Smooth muscle cell (in vitro differentiated cells): ENCODE measurements at regions not wholly inside any gene's neighbourhood (a gene's known extent, or its start where the extent isn't known, plus 50 kb on each side); places are given as distances from the start of the nearest gene placed in this dataset.

Experiments
- DNase-seq: peaks from one replicate; lab custom pipeline; 2025; ENCODE audit not compliant: unreplicated experiment; lab: John Stamatoyannopoulos, UW
- H2AFZ ChIP-seq: fragments of 200-600 bp; sonication (generic); 2 replicates; pipeline ENCODE4 v1.6.0; 2016; ENCODE audit warnings: antibody characterized with exemption, low read depth, mild to moderate bottlenecking
- H3F3A ChIP-seq: fragments of 200-600 bp; sonication (generic); 2 replicates; pipeline ENCODE4 v1.6.0; 2017; ENCODE audit warnings: antibody characterized with exemption, low read depth
- H3K27ac ChIP-seq: fragments of 200-600 bp; sonication (generic); 2 replicates; pipeline ENCODE4 v1.5.1; 2016; ENCODE audit warnings: low read depth, mild to moderate bottlenecking
- H3K27me3 ChIP-seq: fragments of 200-600 bp; sonication (generic); 2 replicates; pipeline ENCODE4 v1.6.1; 2016; ENCODE audit warnings: low read depth, mild to moderate bottlenecking
- H3K36me3 ChIP-seq: fragments of 200-600 bp; sonication (generic); 2 replicates; pipeline ENCODE4 v1.5.1; 2016; ENCODE audit warnings: low read depth
- H3K4me1 ChIP-seq: fragments of 200-600 bp; sonication (generic); 2 replicates; pipeline ENCODE4 v1.5.1; 2016; ENCODE audit warnings: low read depth
- H3K4me2 ChIP-seq: fragments of 200-600 bp; sonication (generic); 2 replicates; pipeline ENCODE4 v1.6.0; 2016; ENCODE audit warnings: mild to moderate bottlenecking
- H3K4me3 ChIP-seq: fragments of 200-600 bp; sonication (generic); 2 replicates; pipeline ENCODE4 v1.5.1; 2016; ENCODE audit warnings: mild to moderate bottlenecking
- H3K79me2 ChIP-seq: fragments of 200-600 bp; sonication (generic); 2 replicates; pipeline ENCODE4 v1.6.0; 2016; ENCODE audit warnings: low read depth, mild to moderate bottlenecking
- H3K9ac ChIP-seq: fragments of 200-600 bp; sonication (generic); 2 replicates; pipeline ENCODE4 v1.6.0; 2016; ENCODE audit warnings: low read depth
- H3K9me3 ChIP-seq: fragments of 200-600 bp; sonication (generic); replicated peaks from 2 replicates; pipeline ENCODE4 v1.5.1; 2016; ENCODE audit warnings: low read depth
- H4K20me1 ChIP-seq: fragments of 200-600 bp; sonication (generic); 2 replicates; pipeline ENCODE4 v1.6.0; 2016; ENCODE audit warnings: low read depth
- CTCF ChIP-seq: fragments of 200-600 bp; sonication (generic); IDR thresholded peaks from 2 replicates; pipeline ENCODE4 v1.5.1; 2017; ENCODE audit warnings: borderline replicate concordance, mild to moderate bottlenecking, antibody characterized with exemption; ENCODE audit not compliant: insufficient read depth, poor library complexity, severe bottlenecking
- WGBS: methylation state at CpG from one replicate; pipeline ENCODE4 v1.1.7; 2016; ENCODE audit warnings: low lambda C conversion rate; 5-methylcytosine and 5-hydroxymethylcytosine counted together

GRCh38 chrX:131723646-131724045 lies 179.8 kb downstream of the OR13H1 start:
- peaks cover 4% of the 10 kb centered on the region for H3K36me3 ChIP-seq

GRCh38 chrX:131724292-131724691 lies 180.4 kb downstream of the OR13H1 start:
- H2AFZ ChIP-seq = no peak overlapping the region
- H3K79me2 ChIP-seq = no peaks in the 10 kb centered on the region
- no peaks in the 10 kb centered on the region for H4K20me1 ChIP-seq
- H3K4me2 ChIP-seq = no peak overlapping the region
- H3F3A ChIP-seq = no peaks in the 10 kb centered on the region
- no peak for DNase-seq
- no peaks in the 10 kb centered on the region for H3K27me3 ChIP-seq
- H3K9ac ChIP-seq = no peak overlapping the region
- 70% methylated on average over 2 of the region's 2 CpGs for WGBS
- no peak overlapping the region for H3K4me3 ChIP-seq
- no peak overlapping the region for H3K27ac ChIP-seq
- TF ChIP-seq CTCF = no peak
- H3K4me1 ChIP-seq = no peaks in the 10 kb centered on the region
- H3K36me3 ChIP-seq = peaks cover 4% of the 10 kb centered on the region
- H3K9me3 ChIP-seq = no peaks in the 10 kb centered on the region

More at GRCh38 chrX:131723646-131724045, 179.8 kb downstream of the OR13H1 start:
- no peak overlapping the region for H3K4me2 ChIP-seq
- no peaks in the 10 kb centered on the region for H3K27me3 ChIP-seq
- no peak for DNase-seq
- no peaks in the 10 kb centered on the region for H4K20me1 ChIP-seq
- H3K9me3 ChIP-seq = no peaks in the 10 kb centered on the region
- no peak for TF ChIP-seq CTCF
- no peak overlapping the region for H3K4me3 ChIP-seq
- no peaks in the 10 kb centered on the region for H3K4me1 ChIP-seq
- H2AFZ ChIP-seq = no peak overlapping the region
- H3K9ac ChIP-seq = no peak overlapping the region
- no peaks in the 10 kb centered on the region for H3K79me2 ChIP-seq
- H3F3A ChIP-seq = no peaks in the 10 kb centered on the region
- no peak overlapping the region for H3K27ac ChIP-seq
- 51% methylated on average over 1 of the region's 1 CpG for WGBS

GRCh38 chrX:131725001-131725654 lies 181.3 kb downstream of the OR13H1 start:
- H3K4me3 ChIP-seq = no peak overlapping the region
- 76% methylated on average over 7 of the region's 7 CpGs for WGBS
- no peaks in the 10 kb centered on the region for H3K4me1 ChIP-seq
- no peaks in the 10 kb centered on the region for H3F3A ChIP-seq
- no peak overlapping the region for H2AFZ ChIP-seq
- no peak for DNase-seq
- no peak overlapping the region for H3K27ac ChIP-seq
- H3K79me2 ChIP-seq = no peaks in the 10 kb centered on the region
- no peak overlapping the region for H3K9ac ChIP-seq
- TF ChIP-seq CTCF = no peak
- no peaks in the 10 kb centered on the region for H3K27me3 ChIP-seq
- no peaks in the 10 kb centered on the region for H3K9me3 ChIP-seq
- H3K4me2 ChIP-seq = no peak overlapping the region
- H4K20me1 ChIP-seq = no peaks in the 10 kb centered on the region
- H3K36me3 ChIP-seq = peaks cover 4% of the 10 kb centered on the region

- 85% methylated on average over 9 of the region's 9 CpGs for WGBS
Measured at GRCh38 chrX:131727778-131728177, 183.9 kb downstream of the OR13H1 start.

More at GRCh38 chrX:131727778-131728177, 183.9 kb downstream of the OR13H1 start:
- H3K4me2 ChIP-seq = no peak overlapping the region
- H3K36me3 ChIP-seq = peaks cover 4% of the 10 kb centered on the region
- no peaks in the 10 kb centered on the region for H3F3A ChIP-seq
- H4K20me1 ChIP-seq = no peaks in the 10 kb centered on the region
- H3K9me3 ChIP-seq = no peaks in the 10 kb centered on the region
- no peak overlapping the region for H3K27ac ChIP-seq
- no peaks in the 10 kb centered on the region for H3K79me2 ChIP-seq
- TF ChIP-seq CTCF = no peak
- H3K27me3 ChIP-seq = no peaks in the 10 kb centered on the region
- H3K9ac ChIP-seq = no peak overlapping the region
- H3K4me1 ChIP-seq = no peaks in the 10 kb centered on the region
- DNase-seq = no peak
- no peak overlapping the region for H2AFZ ChIP-seq
- no peak overlapping the region for H3K4me3 ChIP-seq
